Brain microvascular endothelial cell (primary cell): ENCODE measurements at regions not wholly inside any gene's neighbourhood (a gene's known extent, or its start where the extent isn't known, plus 50 kb on each side); places are given as distances from the start of the nearest gene placed in this dataset.
"Not testable (repeated sequence)": the region's sequence is repeated elsewhere in the genome, so short reads cannot be mapped to it uniquely, and the experiment has no call there.

Experiments used
- DNase-seq: peaks from one replicate; pipeline ENCODE4 v3.0.0-alpha.2; 2020
- H3K27ac ChIP-seq: fragments of 250-450 bp; sonication (Bioruptor Pico); 2 replicates; pipeline ENCODE4 v1.5.1; 2020; ENCODE audit warnings: mild to moderate bottlenecking, moderate library complexity
- H3K27me3 ChIP-seq: fragments of 250-450 bp; sonication (Bioruptor Pico); replicated peaks from 2 replicates; pipeline ENCODE4 v1.5.1; 2020; ENCODE audit warnings: mild to moderate bottlenecking
- H3K36me3 ChIP-seq: fragments of 250-450 bp; sonication (Bioruptor Pico); replicated peaks from 2 replicates; pipeline ENCODE4 v1.5.1; 2020; ENCODE audit warnings: mild to moderate bottlenecking
- H3K4me3 ChIP-seq: 2 replicates; pipeline ENCODE4 v1.5.1; 2011; ENCODE audit warnings: low read depth, mild to moderate bottlenecking, control low read depth, low read length, moderate library complexity
- CTCF ChIP-seq: IDR thresholded peaks from 2 replicates; pipeline ENCODE4 v1.5.1; 2011; ENCODE audit warnings: low read depth, mild to moderate bottlenecking, moderate library complexity, low read length, control low read depth, inconsistent platforms; ENCODE audit errors: missing control alignments
- in situ Hi-C: cut with HindIII; loops from 2 replicates; pipeline ENCODE4 v1.10.0; 2017; ENCODE audit warnings: low sequenced_read_pairs, low pct_ligation_motif_present

- Histone ChIP-seq H3K27ac (no peak overlapping the region), H3K4me3 (no peak overlapping the region), H3K36me3 (no peaks in the 10 kb centered on the region), H3K27me3 (no peaks in the 10 kb centered on the region)
- in situ Hi-C loops: no loop called here
- no peak for TF ChIP-seq CTCF
- no peak for DNase-seq
Observed at GRCh38 chr5:52148679-52149078, 639.0 kb upstream of the ITGA1 start.

- Histone ChIP-seq H3K4me3 (no peak overlapping the region), H3K36me3 (no peaks in the 10 kb centered on the region), H3K27me3 (no peaks in the 10 kb centered on the region), H3K27ac (no peak overlapping the region)
- no peak for DNase-seq
- TF ChIP-seq CTCF: no peak
- in situ Hi-C loops: no loop called here
Observed at GRCh38 chr5:52150501-52150900, 637.2 kb upstream of the ITGA1 start.

GRCh38 chr5:52156809-52157208 is 630.9 kb upstream of the ITGA1 start:
- in situ Hi-C loops, H3K27me3 ChIP-seq, H3K27ac ChIP-seq, H3K4me3 ChIP-seq, DNase-seq, H3K36me3 ChIP-seq: not testable (repeated sequence)

GRCh38 chr5:52165806-52166205 is 621.9 kb upstream of the ITGA1 start:
- H3K36me3 ChIP-seq, DNase-seq, H3K27ac ChIP-seq, H3K4me3 ChIP-seq, H3K27me3 ChIP-seq, in situ Hi-C loops: not testable (repeated sequence)

GRCh38 chr5:52173133-52173532 is 614.6 kb upstream of the ITGA1 start:
- Histone ChIP-seq H3K27me3 (no peaks in the 10 kb centered on the region), H3K36me3 (no peaks in the 10 kb centered on the region), H3K27ac (no peak overlapping the region), H3K4me3 (no peak overlapping the region)
- DNase-seq: no peak
- TF ChIP-seq CTCF: no peak
- in situ Hi-C loops: no loop called here

- in situ Hi-C loops: no loop called here
- TF ChIP-seq CTCF: no peak
Observed at GRCh38 chr5:52177193-52177592, 610.5 kb upstream of the ITGA1 start.

GRCh38 chr5:52181403-52181802 is 606.3 kb upstream of the ITGA1 start:
- Histone ChIP-seq H3K36me3 (no peaks in the 10 kb centered on the region), H3K27me3 (no peaks in the 10 kb centered on the region), H3K27ac (no peak overlapping the region), H3K4me3 (no peak overlapping the region)
- in situ Hi-C loops: no loop called here
- TF ChIP-seq CTCF: no peak
- no peak for DNase-seq

More at GRCh38 chr5:52177193-52177592, 610.5 kb upstream of the ITGA1 start:
- no peak for DNase-seq
- no peaks in the 10 kb centered on the region for H3K36me3 ChIP-seq
- no peak overlapping the region for H3K4me3 ChIP-seq
- H3K27me3 ChIP-seq: no peaks in the 10 kb centered on the region
- no peak overlapping the region for H3K27ac ChIP-seq
